HG03039 (cell line): ENCODE measurements at regions not wholly inside any gene's neighbourhood (a gene's known extent, or its start where the extent isn't known, plus 50 kb on each side); places are given as distances from the start of the nearest gene placed in this dataset.

Experiments
- ATAC-seq: cut with Tn5 transposase; IDR thresholded peaks from one replicate; pipeline ENCODE4 v1.9.1; 2021; ENCODE audit warnings: mild to moderate bottlenecking, moderate library complexity; ENCODE audit not compliant: unreplicated experiment

- no peak for ATAC-seq
Measured at GRCh38 chr3:147925272-147925671, 516.1 kb downstream of the ZIC1 start.

GRCh38 chr3:147930232-147930807 is 521.2 kb downstream of the ZIC1 start:
- ATAC-seq: no peak

GRCh38 chr3:147934451-147935180 is 525.5 kb downstream of the ZIC1 start:
- no peak for ATAC-seq

DNA sequence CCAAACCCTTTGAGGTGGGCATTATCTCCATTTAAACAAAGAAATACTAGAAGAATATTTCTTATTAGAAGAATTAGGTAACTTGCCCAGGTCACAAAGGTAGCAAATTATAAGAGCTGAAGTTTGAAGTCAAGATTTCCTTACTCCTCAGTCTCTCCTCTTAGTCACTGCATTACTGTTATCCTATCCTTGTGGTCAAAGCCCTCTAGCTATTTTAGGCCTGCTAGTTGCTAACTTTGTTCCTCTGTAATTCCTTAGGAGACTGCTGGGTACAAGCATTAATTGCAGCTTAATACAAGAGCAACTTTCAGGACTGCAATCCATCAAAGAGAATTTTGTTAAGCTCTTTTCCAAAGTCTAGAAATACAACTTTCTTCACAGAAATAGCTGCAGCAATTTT is 528.2 kb downstream of the ZIC1 start:
- no peak for ATAC-seq

- ATAC-seq: no peak
Measured at GRCh38 chr3:147937891-147938290, 528.7 kb downstream of the ZIC1 start.

DNA sequence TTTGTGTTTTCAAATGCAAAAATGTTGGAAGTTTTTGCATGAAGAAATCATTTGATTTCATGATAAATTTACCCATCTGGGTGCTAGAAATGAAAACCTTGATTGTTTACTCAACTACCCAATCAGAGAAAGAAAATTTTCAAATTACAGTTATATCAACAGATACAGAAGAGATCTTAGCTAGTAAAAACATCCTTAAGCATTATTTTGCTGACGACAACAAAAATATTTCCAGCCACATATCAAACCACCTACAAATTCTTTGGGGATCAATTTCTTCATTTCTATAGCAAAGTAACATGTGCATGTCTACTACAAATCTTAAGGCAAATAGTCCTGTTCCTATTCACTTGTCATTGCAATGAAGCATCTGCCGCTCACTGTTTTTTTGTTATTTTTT is 530.3 kb downstream of the ZIC1 start:
- ATAC-seq: no peak

- no peak for ATAC-seq
Measured at GRCh38 chr3:147939839-147940238, 530.7 kb downstream of the ZIC1 start.

DNA sequence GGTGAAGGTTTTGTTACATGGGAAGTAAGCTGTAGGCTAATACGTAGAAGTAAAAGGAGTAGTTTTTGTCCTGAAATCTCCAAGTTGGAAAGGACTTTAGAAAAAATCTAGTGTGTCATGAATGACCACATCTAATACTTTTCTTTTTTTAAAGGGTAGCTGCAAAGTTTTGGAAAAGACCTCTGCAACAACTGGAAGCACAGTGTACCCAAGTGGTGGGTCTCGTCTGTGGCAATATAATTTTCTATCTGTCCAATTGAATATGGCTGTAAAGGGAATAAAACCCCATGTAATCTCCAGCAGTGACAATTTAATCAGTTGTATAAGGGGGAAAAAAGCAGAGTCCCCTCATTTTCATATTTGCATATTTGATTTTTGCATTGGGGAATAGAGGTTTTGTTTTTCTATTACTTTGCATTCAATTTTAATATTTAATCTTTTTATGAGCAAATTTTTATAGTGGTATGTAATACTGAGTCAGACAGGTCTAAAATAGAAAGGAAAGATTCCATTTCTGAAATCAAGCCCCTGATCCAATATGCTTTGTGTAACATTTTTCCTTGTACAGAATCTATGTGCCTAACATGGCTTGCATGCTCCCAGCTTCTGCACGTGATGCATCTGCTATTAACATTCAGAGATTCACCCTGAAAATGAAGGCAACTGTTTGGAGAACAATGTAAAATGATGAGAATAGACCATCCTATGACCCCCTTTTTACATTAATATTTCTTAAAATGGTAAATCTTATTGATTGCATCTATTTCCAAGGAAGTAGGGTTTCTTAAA is 531.4 kb downstream of the ZIC1 start:
- ATAC-seq: no peak

GRCh38 chr3:147941969-147942368 is 532.8 kb downstream of the ZIC1 start:
- ATAC-seq: no peak

DNA sequence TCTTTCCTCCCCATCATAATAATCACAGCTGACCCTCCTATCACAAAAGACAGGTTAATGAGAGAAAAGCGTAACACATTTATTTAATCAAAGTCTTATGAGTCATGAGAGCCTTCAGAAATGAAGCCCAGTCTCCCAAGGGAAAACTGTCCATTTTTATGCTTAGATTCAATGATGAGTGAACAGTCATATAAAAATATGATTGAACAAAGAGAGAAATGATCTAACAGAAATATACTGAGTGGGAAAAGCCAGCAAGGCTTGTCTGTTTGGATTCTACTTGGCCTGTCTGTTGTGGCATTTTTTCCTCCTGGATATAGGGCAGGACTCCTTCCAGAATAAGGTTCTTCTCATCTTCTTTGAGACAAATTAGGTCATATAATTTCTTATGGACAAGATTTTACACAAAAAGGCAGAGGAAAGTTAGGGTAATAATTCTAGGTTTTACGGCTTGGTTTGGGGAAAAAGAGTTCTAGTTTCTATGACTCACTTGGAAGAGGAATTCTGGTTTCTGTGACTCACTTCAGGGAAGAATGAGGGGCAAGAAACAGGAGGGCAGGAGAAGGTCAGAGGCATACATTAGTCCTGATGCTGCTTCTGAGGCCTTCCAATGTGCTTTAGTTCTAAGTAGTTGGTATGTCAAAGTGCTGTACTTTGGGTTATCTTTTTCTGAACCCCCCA is 534.2 kb downstream of the ZIC1 start:
- ATAC-seq: no peak

DNA sequence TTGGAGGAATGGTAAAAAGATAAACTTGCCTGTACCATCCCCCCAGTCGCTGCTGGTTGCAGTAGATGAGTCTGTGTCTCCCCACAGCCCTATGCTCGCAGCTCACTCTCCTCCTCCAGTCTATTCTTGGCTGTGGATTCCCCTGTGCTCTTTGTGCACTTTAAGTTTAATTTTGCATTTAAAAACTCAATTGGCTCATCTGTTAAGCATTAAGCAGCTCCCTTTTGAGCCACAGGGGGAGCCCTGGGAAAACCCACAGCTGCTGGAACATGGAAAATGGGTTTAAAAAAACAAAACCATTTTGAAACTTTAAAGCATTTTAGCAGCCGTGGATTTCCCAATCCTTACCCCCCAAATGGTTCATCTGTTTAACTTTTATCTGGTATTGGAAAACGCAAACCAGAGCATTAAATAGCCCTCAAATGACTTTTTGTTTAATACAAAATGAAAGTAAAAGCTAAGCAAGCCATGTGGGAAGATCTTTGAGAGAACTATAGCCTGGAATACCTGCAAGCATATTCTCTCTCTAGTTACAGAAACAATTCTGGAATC is 536.9 kb downstream of the ZIC1 start:
- no peak for ATAC-seq

DNA sequence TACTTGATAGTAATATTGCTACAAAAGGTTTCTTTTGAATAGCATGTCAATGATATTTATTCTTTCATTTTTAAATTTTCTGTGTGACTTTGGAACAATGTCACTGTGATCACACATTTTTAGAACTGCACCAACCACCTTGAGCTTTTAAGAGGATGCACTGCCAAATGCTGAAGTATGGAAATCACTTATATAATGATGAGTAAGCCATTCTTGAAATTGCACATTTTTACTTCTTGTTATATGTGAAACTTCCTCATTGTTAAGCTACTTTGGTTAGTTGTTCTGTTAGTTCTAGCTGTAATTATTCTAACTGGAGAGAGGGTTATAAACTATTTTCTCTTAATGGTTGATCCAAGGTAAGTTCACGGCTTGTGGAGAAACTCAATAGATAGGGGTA is 547.5 kb downstream of the ZIC1 start:
- no peak for ATAC-seq

- ATAC-seq: no peak
Measured at GRCh38 chr3:147958754-147959153, 549.6 kb downstream of the ZIC1 start.

DNA sequence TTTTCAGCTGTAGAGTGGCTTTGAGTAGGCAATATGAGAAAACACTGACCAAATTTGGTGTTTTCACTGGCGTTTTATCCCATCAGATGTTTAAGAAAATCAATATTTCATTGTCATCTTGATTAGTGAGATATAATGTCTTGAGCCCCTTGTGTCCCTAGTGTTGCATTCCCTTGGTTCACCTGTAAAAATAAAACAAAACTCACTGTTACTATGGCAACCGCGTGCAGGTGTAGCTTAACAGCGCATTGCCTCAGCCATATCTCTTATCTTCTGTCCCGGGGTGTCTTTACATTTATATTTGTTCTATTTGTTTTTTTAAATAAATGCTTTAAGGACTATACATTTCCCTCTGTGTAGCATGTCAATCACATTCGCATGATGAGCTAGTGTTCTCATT is 551.6 kb downstream of the ZIC1 start:
- no peak for ATAC-seq

DNA sequence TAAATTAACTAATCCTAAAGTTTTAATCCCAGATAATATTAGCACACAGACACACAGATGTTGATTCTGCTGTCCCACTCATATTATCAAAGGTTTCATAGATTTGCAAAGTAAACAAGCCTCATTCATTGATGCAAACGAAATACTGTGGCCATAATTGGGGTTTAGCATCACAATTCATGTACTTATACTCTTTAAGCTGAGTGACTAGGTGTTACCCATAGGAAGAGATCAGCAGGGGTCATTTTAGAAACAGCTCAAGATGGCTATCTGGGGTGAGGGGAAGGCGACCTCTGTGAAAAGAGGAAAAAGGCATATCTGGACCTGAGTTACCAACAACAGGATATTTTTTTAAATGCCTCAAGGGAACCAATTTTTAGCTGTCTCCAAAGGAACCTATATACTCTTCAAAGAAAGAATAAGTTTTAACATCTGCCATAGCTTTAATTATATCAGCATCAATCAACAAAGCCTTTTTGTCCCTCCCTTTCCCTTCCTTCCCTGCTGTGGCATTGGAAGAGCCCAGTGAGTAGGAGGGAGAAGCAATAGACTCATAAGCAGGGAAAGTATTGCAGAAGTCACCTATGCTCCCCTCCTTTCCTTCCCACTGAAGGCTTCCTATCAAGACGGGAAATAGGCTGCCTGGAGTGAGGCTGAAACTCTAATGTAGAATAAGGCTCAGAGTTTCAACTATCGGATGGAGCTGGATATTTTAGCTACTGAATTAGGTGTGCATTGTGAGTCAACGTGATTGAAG is 553.4 kb downstream of the ZIC1 start:
- no peak for ATAC-seq

DNA sequence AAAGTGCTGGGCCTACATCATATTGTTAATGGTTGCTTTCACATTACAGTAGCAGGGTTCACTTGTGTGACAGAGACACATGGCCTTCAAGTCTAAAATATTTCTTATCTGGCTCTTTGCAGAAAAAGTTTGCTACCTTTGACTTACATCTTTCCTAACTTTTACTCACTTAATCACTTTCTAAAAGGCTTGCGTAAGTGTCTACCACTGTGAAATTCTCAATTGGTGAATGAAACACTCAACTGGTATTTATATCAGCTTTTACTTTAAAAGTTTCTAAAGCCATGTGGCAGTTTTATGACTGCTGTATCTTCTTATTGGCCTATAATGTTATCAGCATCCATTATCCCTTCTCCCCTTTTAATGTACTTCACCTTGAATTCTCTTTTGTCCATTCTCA is 554.5 kb downstream of the ZIC1 start:
- no peak for ATAC-seq

GRCh38 chr3:147975165-147975564 is 566.0 kb downstream of the ZIC1 start:
- no peak for ATAC-seq

GRCh38 chr3:147977001-147977400 is 567.8 kb downstream of the ZIC1 start:
- ATAC-seq: no peak

DNA sequence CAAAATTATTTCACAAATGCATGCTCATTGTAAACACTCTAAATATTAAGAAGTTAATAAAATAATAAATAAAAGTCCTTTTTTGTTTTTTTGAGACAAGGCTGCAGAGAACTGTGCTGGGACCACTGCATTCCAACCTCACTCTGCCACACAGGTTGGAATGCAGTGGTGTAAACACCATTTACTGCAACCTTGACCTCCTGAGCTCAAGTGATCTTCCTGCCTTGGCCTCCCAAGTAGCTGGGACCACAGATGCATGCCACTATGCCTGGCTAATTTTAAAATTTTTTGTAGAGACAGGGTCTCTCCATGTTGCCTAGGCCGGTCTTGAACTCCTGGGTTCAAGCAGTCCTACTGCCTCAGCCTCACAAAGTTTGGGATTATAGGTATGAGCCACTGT is 578.4 kb downstream of the ZIC1 start:
- no peak for ATAC-seq

DNA sequence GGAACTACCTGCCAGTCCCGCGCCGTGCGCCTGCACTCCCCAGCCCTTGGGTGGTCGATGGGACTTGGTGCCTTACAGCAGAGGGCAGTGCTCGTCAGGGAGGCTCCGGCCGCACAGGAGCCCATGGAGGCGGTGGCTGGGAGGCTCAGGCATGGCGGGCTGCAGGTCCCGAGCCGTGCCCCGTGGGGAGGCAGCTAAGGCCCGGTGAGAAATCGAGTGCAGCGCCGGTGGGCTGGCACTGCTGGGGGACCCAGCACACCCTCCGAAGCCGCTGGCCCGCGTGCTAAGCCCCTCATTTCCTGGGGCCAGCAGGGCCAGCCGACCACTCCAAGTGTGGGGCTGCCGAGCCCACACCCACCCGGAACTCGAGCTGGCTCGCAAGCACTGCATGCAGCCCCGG is 580.2 kb downstream of the ZIC1 start:
- ATAC-seq: no peak
